ENCODE measurements at regions not wholly inside any gene's neighbourhood (a gene's known extent, or its start where the extent isn't known, plus 50 kb on each side); places are given as distances from the start of the nearest gene placed in this dataset.

GRCh38 chr6:166764473-166765233 is 137.6 kb upstream of the RPS6KA2 start:
- TF ChIP-seq GATA2 (IDR thresholded peaks at IDR 0.05; ENCODE audit: low read depth, low read length) = no peak
- TF ChIP-seq GATA3 (IDR thresholded peaks at IDR 0.05; ENCODE audit: low read depth, low read length) = no peak
